Loucy (cell line): ENCODE measurements at regions not wholly inside any gene's neighbourhood (a gene's known extent, or its start where the extent isn't known, plus 50 kb on each side); places are given as distances from the start of the nearest gene placed in this dataset.

Experiments
- CTCF ChIP-seq: fragments of 200-600 bp; sonication (generic); conservative IDR thresholded peaks from 2 replicates; pipeline ENCODE4 v1.5.1; 2014; ENCODE audit warnings: mild to moderate bottlenecking, antibody characterized with exemption, low read length
- EZH2phosphoT487 ChIP-seq: fragments of 200-600 bp; IDR thresholded peaks from 2 replicates; pipeline ENCODE4 v1.6.1; 2018; ENCODE audit warnings: antibody characterized with exemption, mild to moderate bottlenecking, moderate library complexity, borderline replicate concordance

- no peak for TF ChIP-seq CTCF
- TF ChIP-seq EZH2phosphoT487, result no peak
These were observed 162.6 kb downstream of the MMUT start for GRCh38 chr6:49300443-49300842.
